Small intestine (tissue), 7 donors: ENCODE measurements at regions not wholly inside any gene's neighbourhood (a gene's known extent, or its start where the extent isn't known, plus 50 kb on each side); places are given as distances from the start of the nearest gene placed in this dataset.

Experiments used
- DNase-seq, 2 donors: peaks; one replicate each; pipeline versions ENCODE4 v3.0.0 to v3.0.0-alpha.2; 2013
- FAIRE-seq: peaks from 2 replicates; lab custom pipeline; 2012; peaks lifted over from hg19 to GRCh38; lab: Jason Lieb, UNC
- H3K27ac ChIP-seq, 3 donors: one replicate each; pipeline ENCODE4 v1.5.1; 2013; ENCODE audit warnings: low read length in 2 of 3, mild to moderate bottlenecking in 2 of 3, control low read depth in 1 of 3, inconsistent platforms in 1 of 3, low read depth in 1 of 3, moderate library complexity in 1 of 3
- H3K27me3 ChIP-seq, 3 donors: one replicate each; pipeline ENCODE4 v1.6.1; 2013; ENCODE audit warnings: low read length in 3 of 3, inconsistent platforms in 1 of 3; ENCODE audit not compliant: control insufficient read depth in 3 of 3, insufficient read depth in 3 of 3
- H3K36me3 ChIP-seq, 3 donors: one replicate each; pipeline ENCODE4 v1.6.1; 2013; ENCODE audit warnings: low read length in 3 of 3, inconsistent platforms in 1 of 3, low read depth in 1 of 3, mild to moderate bottlenecking in 1 of 3, moderate library complexity in 1 of 3; ENCODE audit not compliant: control insufficient read depth in 3 of 3, insufficient read depth in 2 of 3
- H3K4me1 ChIP-seq, 3 donors: one replicate each; pipeline ENCODE4 v1.6.1; 2013; ENCODE audit warnings: low read length in 2 of 3, inconsistent platforms in 1 of 3, low read depth in 1 of 3, mild to moderate bottlenecking in 1 of 3, moderate library complexity in 1 of 3; ENCODE audit not compliant: control insufficient read depth in 3 of 3, insufficient read depth in 2 of 3
- H3K4me3 ChIP-seq, 3 donors: one replicate each; pipeline ENCODE4 v1.5.1; 2013; ENCODE audit warnings: low read length in 3 of 3, control low read depth in 1 of 3, inconsistent platforms in 1 of 3, low read depth in 1 of 3, mild to moderate bottlenecking in 1 of 3, moderate library complexity in 1 of 3
- H3K9me3 ChIP-seq, 2 donors: one replicate each; pipeline ENCODE4 v1.6.1; 2013; ENCODE audit warnings: low read depth in 1 of 2, low read length in 1 of 2; ENCODE audit not compliant: control insufficient read depth in 2 of 2, insufficient read depth in 1 of 2
- WGBS, 3 donors: extraction: QIAGEN DNeasy Blood & Tissue Kit; methylation state at CpG; one replicate each; pipeline ENCODE4 v1.1.7; 2013; 5-methylcytosine and 5-hydroxymethylcytosine counted together
- donor health status: healthy with polysubstance abuse.
- donor health status: control.
- donor health status: control.
- donor health status: Bipolar disorder and iron deficiency.
- donor health status: healthy.

DNA sequence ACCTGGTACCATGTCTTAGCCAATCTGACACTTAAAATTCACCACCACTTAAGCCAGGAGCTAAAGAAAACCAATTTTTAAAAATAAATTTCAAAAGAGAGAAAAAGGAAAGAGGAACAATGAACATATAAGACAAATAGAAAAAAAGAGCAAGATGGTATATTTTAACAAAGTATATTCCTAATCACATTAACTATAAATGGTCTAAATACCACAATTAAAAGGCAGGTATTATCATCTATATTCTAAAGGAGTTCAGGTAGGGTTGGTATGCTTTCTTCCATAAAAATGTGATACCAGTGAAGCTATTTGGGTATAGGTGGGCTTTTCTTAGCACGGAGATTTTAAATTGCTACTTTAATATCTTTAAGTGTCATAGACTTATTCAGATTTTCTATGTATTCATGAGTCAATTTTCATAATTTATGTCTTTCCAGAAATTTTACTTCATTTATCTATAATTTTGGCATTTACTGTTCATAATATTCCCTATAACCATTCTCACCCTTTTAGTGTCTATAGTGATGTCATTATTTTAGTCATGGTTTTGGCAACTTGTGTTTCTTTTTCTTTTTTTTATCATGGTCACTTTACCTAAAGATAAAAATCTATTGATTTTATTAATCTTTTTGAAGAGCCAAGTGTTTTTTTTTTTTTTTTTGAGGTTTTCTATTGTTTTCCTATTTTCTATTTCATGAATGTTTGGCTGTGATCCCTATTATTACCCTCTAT is 56.5 kb upstream of the IGLL5 start:
- peaks cover 0 to 2% (median 0%) of the 10 kb centered on the region in 3 donors for H3K27me3 ChIP-seq
- no peak overlapping the region for H3K27ac ChIP-seq
- no peak overlapping the region for H3K4me3 ChIP-seq
- FAIRE-seq, result no peak
- H3K4me1 ChIP-seq, result no peaks in the 10 kb centered on the region
- no peak for DNase-seq
- no peaks in the 10 kb centered on the region for H3K9me3 ChIP-seq
- WGBS, 3 donors, result 90 to 97% (median 93%) methylated on average over 1 of the region's 1 CpG
- H3K36me3 ChIP-seq, result no peaks in the 10 kb centered on the region

DNA sequence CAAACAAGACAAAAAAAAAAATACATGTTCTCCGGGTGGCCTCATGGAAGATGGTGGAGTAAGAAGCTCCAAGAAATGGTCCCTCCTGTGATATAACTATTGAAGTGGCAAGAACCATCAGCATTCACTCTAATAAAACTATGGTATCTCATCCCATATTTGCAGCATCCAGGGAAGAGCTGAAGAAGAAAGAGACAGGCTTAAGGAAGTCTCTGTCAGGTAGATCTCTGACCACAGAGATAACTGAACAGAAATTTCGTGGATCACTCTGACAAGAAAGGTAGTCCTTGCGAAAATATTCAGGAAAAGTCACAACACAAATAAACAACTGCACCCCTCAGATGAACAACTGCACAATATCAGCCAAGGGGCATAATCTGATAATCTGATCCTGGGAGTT is 54.6 kb upstream of the IGLL5 start:
- H3K9me3 ChIP-seq, result no peaks in the 10 kb centered on the region
- FAIRE-seq, result no peak
- no peak overlapping the region for H3K4me3 ChIP-seq
- 84 to 89% (median 87%) methylated on average over 3 of the region's 3 CpGs for WGBS, 3 donors
- H3K4me1 ChIP-seq, result no peaks in the 10 kb centered on the region
- H3K36me3 ChIP-seq, result no peaks in the 10 kb centered on the region
- no peak overlapping the region for H3K27ac ChIP-seq
- peaks cover 0 to 2% (median 0%) of the 10 kb centered on the region in 3 donors for H3K27me3 ChIP-seq
- no peak for DNase-seq

DNA sequence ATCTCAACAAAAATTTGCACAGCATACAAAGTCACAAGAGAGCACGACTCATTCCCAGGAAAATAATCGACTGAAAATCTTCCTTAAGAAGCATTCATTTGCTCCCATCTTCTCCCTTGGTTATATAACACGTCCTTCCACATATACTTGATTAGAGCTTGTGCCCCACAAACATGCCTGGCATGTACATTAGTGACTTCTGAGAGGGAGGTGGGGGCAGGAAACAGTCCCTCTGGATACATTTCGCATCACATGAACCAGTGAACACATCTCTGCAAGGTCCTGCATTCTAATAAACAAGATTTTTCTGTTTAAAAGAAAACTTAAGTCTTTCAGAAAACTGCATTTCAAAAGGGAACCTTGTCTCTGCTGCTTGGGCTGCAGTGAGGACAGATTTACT is 54.1 kb upstream of the IGLL5 start:
- Histone ChIP-seq H3K27ac (no peak overlapping the region), H3K9me3 (no peaks in the 10 kb centered on the region), H3K27me3 (peaks cover 0 to 2% (median 0%) of the 10 kb centered on the region in 3 donors), H3K4me3 (no peak overlapping the region), H3K4me1 (no peaks in the 10 kb centered on the region), H3K36me3 (no peaks in the 10 kb centered on the region)
- DNase-seq (no peak), FAIRE-seq (no peak)
- 75 to 77% (median 76%) methylated on average over 4 of the region's 4 CpGs for WGBS, 3 donors

DNA sequence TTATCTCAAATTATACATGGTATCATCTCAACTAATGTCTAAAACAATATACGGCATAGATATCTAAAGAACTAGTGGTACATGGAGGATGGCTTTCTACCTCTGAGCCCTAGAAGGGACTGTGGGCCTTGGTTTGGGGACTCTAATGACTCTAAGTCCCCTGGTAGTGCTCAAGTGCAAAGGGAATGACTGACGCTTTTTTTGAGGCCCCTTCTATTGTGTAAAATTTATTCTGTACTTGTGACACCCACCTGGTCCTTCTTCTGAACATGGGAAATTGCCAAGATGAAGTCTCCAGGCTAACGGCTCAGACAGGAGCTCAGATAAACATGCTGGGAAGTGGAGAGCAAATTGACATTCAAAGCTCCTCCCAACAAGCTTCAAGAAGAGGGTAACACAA is 53.4 kb upstream of the IGLL5 start:
- 54 to 70% (median 69%) methylated on average over 3 of the region's 3 CpGs for WGBS, 3 donors
- Histone ChIP-seq H3K9me3 (no peaks in the 10 kb centered on the region), H3K36me3 (no peaks in the 10 kb centered on the region), H3K4me3 (no peak overlapping the region), H3K27me3 (peaks cover 0 to 2% (median 0%) of the 10 kb centered on the region in 3 donors), H3K27ac (no peak overlapping the region), H3K4me1 (no peaks in the 10 kb centered on the region)
- DNase-seq (no peak), FAIRE-seq (no peak)

DNA sequence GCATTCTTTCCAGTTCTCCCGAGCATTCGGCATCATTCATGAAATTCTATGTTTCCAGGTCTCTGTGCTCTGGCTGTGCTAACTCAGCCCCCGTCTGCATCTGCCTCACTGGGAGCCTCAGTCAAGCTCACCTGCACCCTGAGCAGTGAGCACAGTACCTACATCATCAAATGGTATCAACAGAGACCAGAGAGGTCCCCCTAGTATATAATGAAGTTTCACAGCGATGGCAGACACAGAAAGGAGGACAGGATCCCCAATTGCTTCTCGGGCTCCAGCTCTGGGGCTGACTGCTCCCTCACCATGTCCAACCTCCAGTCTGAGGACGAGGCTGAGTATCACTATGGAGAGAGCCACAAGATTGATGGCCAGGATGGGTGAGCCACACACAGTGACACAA is 52.8 kb upstream of the IGLL5 start:
- no peaks in the 10 kb centered on the region for H3K9me3 ChIP-seq
- no peak overlapping the region for H3K27ac ChIP-seq
- H3K4me1 ChIP-seq, result no peaks in the 10 kb centered on the region
- whole genome bisulfite sequencing, 3 donors, result 78 to 88% (median 83%) methylated on average over 6 of the region's 6 CpGs
- no peaks in the 10 kb centered on the region for H3K36me3 ChIP-seq
- peaks cover 0 to 2% (median 0%) of the 10 kb centered on the region in 3 donors for H3K27me3 ChIP-seq
- DNase-seq, result no peak
- H3K4me3 ChIP-seq, result no peak overlapping the region
- no peak for FAIRE-seq

DNA sequence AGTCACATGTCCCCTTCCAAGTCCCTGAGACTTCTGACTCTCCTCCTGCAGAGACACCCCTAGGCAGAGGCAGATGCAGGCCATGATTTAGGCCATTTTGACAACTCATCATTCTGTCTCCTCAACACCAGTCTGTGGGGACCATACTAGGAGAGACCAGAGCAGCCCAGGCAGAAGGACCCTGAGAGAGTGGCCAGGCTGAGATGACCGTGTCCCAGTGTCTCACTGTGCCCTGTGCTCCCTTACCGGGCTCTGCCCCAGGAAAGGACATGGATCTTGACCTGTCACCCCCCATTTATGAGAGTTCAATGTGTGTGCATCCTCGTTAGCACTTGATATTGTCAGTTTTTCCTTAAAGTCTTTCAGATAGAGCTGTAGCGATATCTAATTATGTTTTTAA is 52.4 kb upstream of the IGLL5 start:
- 78 to 82% (median 78%) methylated on average over 4 of the region's 4 CpGs for WGBS, 3 donors

DNA sequence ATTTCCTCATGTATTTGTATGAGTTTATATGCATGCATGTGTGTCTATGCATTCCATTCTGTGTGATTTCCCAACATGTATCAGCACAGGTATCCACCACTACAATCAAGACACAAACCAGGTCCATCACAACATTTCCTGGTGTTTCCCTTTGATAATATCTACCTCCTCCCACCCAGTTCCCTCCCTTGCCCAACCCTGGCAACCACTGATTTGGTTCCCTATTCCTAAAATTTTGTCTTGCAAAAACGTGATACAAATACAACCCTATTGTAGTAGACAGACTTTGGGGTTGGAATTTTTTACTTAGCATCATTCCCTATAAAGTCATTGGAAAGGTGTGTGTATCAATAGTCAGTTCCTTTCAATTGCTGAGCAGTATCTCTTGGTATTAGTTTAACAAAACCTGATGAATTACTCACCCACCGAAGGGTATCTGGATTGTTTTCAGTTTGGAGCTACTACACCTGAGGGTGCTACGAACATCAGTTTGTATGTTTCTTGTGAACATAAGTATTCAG is 51.8 kb upstream of the IGLL5 start:
- H3K27me3 ChIP-seq, result peaks cover 0 to 2% (median 0%) of the 10 kb centered on the region in 3 donors
- H3K4me3 ChIP-seq, result no peak overlapping the region
- H3K27ac ChIP-seq, result no peak overlapping the region
- no peaks in the 10 kb centered on the region for H3K36me3 ChIP-seq
- FAIRE-seq, result no peak
- DNase-seq, result no peak
- no peaks in the 10 kb centered on the region for H3K9me3 ChIP-seq
- 66 to 71% (median 70%) methylated on average over 3 of the region's 3 CpGs for WGBS, 3 donors
- no peaks in the 10 kb centered on the region for H3K4me1 ChIP-seq

More for the DNA sequence above, 52.4 kb upstream of the IGLL5 start:
- Histone ChIP-seq H3K4me1 (no peaks in the 10 kb centered on the region), H3K9me3 (no peaks in the 10 kb centered on the region), H3K4me3 (no peak overlapping the region), H3K27ac (no peak overlapping the region), H3K27me3 (peaks cover 0 to 2% (median 0%) of the 10 kb centered on the region in 3 donors), H3K36me3 (no peaks in the 10 kb centered on the region)
- FAIRE-seq (no peak), DNase-seq (no peak)

DNA sequence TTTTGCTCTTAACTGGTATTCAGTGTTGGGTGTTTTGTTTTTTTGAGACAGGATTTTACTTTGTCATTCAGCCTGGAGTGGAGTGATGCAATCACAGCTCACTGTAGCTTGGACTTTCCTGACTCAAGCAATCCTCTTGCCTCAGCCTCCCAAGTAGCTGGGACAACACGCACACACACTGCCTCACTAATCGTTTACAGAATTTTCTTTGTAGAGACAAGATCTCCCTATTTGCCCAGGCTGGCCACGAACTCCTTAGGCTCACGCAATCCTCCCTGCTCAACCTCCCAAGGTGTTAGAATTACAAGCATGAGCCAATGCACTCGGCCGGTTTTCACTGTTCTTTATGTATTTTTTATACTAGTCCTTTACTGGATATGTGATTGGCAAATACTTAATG is 51.0 kb upstream of the IGLL5 start:
- FAIRE-seq, result no peak
- Histone ChIP-seq H3K27me3 (peaks cover 0 to 2% (median 0%) of the 10 kb centered on the region in 3 donors), H3K9me3 (peaks cover 0 to 2% of the 10 kb centered on the region in 2 donors), H3K4me3 (no peak overlapping the region), H3K4me1 (no peaks in the 10 kb centered on the region), H3K36me3 (no peaks in the 10 kb centered on the region), H3K27ac (no peak overlapping the region)
- 72 to 86% (median 82%) methylated on average over 6 of the region's 6 CpGs for WGBS, 3 donors
- no peak for DNase-seq
